CD4-positive, alpha-beta T cell treated with Interferon alpha-2 for 1 hour (primary cell): ENCODE measurements at regions not wholly inside any gene's neighbourhood (a gene's known extent, or its start where the extent isn't known, plus 50 kb on each side); places are given as distances from the start of the nearest gene placed in this dataset.
"Not testable (repeated sequence)": the region's sequence is repeated elsewhere in the genome, so short reads cannot be mapped to it uniquely, and the experiment has no call there.

Experiments used
- DNase-seq, 2 donors: peaks; one replicate each; pipeline ENCODE4 v3.0.0-alpha.2; 2020 to 2022

DNA sequence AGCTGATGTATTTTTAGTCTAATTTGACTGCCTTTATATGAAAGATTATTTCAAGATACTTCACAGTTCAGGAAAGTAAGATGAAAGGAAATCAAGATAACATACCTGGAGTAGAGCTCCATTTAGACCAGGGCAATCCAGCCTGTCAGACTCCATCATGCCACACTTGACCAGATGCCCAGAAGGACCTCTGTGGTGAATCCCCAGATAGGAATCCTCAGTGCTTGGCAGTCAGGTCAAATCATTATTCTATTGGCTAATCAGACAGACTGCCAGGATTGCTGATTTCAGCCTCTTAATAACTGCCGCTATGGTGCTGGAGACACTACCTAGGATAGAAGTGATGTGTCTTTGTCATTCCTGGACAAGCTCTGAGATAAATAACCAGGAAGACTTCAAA, 404.2 kb downstream of the STK39 start:
- DNase-seq: no peak

DNA sequence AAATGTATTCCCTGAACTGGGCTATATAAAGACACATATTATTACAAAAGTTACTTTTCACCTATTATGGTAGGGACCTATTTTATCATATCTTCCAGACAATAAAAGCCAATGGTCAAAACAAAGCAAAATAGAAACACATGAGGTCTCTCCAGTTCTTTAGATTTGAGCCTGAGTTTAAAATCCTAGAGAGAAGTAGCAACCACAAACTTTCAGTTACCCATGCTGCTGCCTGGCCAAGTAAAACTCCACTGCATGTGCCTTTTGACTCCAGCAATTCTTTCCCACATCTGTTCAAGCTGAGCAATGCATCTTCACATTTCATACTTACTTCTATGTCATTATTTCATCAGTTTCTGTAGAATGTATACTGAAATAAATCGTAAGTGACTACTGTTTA, 405.3 kb downstream of the STK39 start:
- DNase-seq: no peak

DNA sequence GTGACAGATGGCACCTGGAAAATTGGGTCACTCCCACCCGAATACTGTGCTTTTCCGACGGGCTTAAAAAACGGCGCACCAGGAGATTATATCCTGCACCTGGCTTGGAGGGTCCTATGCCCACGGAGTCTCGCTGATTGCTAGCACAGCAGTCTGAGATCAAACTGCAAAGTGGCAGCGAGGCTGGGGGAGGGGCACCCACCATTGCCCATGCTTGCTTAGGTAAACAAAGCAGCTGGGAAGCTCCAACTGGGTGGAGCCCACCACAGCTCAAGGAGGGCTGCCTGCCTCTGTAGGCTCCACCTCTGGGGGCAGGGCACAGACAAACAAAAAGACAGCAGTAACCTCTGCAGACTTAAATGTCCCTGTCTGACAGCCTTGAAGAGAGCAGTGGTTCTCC, 412.1 kb downstream of the STK39 start:
- not testable (repeated sequence) for DNase-seq

DNA sequence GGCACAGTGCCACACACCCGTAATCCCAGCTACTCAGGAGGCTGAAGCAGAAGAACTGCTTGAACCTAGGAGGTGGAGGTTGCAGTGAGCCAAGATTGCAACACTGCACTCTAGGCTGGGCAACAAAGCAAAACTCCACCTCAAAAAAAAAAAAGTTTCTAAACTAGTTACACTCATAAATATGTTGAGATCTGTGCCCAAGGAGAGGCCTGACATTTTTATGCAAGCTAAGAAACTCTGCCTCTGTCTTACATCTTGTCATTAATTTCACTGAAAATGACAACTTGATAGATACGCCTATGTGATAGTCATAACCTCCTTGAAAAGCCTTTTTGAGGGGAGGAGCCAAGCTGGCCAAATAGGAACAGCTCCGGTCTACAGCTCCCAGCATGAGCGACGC, 412.7 kb downstream of the STK39 start:
- no peak for DNase-seq

DNA sequence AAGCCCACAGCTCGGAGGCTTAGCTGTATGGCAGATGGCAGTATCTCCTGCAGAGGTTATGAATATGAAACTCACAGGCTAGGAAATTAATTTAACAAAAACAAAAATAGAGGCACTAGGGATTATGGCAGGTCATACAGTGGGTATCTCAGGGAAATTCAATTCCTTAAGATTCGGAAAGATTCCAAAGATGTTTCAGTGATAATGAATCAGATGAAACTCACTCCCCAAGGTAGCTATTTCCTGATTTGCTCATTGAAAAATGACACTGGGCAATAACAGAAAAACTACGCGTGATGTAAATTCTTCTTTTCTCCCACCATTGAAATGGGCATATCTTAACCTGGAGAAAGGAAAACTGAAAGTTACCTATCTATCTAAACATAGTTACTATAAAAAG, 414.1 kb downstream of the STK39 start:
- no peak for DNase-seq

DNA sequence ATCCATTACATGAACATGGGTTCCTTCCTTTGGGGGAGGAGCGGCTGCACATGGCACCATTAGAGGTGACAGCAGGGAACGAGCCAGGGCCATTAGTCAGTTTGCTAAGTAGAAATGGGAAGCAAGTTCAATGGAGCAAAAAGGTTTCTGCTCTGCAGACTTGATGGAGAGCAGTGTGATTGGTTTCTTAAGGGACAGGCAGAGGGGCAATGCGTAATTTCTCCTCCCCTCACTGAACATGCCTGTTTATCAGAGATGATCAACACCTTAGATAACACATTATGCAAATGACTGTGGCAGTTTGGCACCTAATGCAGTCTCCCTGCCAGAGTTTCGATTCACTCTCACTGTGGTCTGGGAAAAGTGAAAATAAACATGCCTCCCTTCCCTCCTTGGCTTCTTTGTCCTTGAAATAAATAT, 414.5 kb downstream of the STK39 start:
- DNase-seq: no peak

DNA sequence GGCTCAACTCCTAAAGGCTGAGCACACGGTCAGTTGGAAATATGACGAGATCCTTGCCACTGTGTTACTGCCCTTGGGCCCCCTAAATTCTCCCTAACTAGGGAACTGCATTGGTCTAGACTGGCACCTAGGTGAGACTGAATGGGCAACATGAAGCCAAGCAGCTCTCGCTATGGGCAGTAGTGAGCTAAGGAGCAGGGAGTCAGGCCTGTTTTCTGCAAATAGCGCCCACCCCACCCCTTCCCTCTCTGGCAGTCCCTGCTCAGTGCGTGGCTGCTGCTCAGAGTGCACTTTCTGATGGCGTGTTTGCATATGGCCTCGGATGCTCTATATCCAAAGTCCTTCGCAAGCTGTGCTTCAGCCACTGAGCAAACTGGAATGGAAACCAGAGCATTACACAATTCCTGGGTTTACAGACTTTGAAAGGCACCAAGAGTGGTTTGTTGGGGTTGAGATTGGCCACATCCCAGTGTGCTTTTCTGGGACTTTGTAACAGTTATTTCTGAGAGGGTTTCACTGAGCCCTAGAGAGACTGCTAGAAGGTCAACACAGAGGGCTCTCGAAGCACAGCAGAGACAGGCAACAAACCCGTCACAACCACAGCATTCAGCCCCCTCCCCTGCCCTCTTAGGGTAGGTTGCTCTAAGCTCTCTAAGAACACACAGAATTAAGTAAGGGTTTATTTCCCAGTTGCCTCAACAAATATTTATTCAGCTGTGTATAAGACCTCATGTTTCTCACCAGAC, 419.9 kb downstream of the STK39 start:
- no peak for DNase-seq

DNA sequence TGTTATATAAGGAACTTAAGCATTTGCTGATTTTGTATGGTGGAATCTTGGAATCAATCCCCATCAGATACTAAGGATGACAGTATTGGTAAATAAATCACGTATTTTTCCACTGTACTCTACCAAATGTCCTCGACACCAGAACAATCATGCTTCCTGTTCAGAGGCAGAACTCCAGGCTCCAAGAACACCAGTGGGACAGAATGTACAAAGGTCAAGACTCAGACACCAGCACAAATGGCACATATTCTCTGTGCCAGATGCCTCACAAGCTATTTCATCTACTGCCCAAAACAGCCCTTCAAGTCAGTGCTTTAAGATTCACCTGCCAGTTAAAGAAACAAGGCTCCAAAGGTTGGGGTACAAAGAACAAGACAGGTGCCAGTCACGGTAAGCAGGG, 420.5 kb downstream of the STK39 start:
- DNase-seq: no peak

DNA sequence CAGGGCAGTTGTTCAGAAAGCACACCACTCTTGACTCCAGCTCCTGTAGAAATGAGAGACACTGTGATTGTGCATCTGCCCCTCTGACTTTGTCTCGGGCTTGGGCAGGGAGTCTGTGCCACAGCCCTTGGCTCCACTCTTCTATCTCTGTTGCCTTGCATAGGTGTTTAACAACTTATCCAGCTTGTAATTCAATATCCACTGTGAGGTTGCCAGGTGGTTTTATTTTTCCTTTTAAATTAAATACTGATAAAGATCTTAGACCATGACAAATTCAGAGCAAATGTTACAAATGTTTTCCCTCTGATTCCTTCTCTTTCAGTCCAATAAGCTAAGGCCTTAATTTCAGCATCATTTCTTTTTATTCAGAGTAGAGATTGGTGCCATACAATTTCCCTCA, 421.7 kb downstream of the STK39 start:
- no peak for DNase-seq

DNA sequence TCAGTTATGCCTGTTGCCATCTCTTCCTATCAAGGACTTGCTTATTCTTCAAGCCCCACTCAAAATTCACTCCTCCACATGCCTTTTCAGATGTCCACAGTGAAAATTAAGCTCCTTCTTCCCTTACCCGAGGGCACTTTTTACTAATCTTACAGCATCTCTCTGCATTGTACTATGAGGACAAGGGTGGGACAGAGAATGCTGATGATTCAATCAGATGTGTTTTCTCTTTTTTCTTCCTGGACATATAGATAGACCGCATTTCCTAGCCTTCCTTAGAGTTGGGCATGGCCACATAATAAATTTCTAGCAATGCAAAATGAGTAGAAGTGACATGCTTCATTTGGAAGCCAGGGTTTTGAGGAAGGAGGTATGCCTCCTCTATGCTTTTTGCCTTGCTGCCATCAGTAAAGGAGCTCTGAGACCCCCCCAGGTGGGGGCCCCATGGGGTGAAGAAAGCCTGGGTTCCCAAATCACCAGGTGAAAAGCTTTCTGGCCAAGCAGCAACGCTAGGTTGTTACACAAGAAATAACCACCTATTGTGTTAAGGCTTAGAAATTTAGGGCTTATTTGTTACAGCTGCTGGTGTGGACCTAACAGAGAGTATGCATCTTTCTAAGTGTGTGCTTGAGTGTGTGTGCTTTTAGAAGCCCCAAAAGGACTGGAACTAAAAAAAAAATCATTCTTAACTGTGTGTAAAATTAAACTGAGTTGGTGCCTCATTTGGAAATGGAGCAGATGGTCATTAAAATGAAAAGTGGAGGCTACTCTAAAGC, 424.5 kb downstream of the STK39 start:
- no peak for DNase-seq

DNA sequence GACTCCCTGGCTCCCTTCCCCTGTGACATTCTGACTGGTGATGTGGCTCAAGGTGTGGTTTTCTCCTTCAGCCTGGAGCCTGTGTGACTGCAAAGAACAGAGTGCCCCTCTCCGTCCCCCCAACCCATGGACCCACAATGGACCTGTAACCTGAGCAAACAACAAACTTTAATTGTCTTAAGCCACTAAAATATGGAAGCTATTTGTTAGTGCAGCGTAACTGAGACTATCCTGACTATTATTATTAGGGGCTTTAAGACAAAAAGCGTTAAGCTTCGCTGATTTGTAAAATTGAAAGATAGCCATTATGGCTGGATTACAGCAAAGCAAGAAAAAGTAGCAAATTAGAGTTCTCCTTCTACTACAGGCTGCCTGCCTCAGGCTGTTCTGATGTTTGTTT, 426.9 kb downstream of the STK39 start:
- no peak for DNase-seq

DNA sequence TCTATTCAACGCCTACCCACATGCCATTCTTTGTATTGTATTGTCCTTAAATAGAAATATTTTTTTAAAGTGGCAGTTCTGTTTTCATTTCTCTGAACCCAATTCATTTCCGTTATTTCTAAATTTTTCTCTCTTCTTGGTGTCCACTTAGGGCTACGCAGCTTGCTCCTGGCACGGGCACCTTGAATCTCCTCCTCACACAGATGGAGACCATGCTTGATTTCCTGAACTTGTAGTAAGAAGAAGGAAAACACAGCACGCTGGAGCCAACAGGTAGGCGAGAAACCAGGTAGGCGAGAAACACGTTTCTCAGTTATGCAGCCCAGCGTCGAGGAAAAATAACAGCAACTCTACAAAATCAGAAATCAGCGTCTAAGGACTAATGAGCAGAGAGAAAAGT, 428.9 kb downstream of the STK39 start:
- no peak for DNase-seq

DNA sequence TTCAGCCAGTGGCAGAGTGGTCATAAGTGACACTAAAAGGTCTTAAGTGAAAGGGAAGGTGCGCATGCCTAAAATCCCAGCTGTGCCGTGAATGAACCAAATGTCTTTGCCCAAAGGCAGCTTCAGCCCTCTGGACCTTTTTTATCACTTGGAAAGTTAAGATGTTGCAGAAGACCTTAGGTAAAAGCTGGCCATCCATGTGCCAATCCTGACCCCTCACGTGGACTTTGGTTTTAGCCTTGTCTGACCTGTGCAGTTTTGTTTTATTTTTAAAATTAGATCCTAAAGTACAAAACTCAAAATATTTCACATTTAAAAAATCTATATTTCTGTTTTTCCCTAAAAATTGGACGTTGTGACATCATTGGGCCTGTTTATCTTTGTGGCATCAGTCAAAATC, 429.5 kb downstream of the STK39 start:
- no peak for DNase-seq

DNA sequence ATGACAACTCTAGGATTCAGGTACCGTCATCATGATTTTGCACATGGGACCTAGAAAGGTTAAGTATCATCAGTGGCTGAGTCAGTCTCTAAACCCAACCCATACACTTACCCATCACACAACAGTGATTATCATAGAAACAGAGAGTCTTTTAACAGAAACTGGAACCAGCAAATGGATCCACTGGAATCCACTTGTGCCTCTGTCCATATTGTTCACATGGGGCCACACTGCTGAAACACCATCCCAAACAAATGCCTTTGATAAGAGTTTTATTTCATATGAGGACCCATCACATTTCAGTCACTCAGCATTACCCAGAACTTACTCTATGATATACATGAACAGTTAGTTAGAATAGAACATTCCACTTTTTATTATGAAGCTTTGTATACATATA, 430.0 kb downstream of the STK39 start:
- DNase-seq: no peak

DNA sequence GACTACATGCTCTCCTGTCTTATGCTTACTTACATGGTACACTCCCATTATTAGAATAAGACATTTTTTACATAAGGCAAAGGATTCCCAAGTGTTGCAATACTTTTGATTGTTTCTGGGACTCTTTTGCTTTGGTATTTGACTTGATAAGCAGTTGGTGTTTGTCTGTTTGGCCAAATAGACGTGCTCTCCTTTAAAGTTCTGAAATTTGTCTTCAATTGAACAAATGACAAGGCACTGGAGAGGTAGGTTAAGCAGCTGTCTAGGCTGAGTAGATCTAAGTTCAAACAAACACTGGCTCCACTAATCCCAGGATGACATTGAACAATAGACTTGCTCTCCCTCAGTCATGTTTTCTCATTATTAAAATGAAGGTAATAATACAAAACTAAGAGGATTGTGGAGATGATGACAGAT, 430.5 kb downstream of the STK39 start:
- DNase-seq: no peak

DNA sequence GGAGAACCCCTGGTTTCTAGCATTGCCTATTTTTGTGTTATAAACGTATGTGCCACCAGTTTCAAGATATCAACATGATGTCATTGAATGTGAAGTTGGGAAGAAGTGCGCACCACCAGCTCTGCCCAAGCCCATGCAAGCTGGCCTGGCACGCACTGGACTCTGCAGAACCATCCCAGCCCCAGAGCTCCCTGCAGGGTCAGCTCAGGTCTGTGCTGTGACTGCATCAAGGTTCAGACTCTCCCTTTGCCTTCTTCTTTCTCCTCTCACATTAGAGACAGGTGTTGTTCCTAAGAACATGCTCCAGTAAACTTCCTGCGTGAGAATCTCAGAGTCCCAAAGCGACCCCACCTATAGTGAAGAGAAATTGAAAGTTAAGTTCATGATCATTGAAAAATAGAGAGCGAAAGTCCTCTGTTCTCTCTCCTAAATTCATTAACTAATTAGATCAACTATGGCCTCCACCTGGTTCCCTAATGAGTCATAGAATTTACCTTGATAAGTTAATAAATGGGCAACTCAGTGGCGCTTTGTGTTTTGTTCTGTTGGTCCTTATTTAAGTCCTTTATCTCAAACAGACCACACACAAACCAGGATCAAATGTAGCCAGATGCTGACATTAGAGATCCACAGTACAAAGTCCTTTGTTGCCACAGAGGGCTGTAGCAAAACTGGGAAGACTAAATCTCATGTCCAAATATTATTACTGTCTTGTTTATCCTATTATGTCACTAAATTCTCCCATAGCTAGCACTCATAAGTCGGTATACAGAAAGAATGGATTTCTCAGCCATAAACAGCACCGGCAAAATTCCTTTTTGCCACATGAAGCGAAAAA, 432.3 kb downstream of the STK39 start:
- DNase-seq: no peak

DNA sequence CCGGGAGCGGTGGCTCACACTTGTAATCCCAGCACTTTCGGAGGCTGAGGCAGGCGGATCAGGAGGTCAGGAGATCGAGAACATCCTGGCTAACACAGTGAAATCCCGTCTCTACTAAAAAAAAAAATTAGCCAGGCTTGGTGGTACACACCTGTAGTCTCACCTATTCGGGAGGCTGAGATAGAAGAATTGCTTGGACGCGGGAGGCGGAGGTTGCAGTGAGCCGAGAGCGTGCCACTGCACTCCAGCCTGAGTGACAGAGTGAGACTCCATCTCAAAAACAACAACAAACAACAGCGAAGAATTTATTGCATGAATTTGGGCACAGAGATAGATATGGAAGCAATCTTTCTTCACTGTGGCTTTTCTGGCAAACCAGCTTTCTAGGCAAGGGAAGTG, 432.9 kb downstream of the STK39 start:
- not testable (repeated sequence) for DNase-seq

DNA sequence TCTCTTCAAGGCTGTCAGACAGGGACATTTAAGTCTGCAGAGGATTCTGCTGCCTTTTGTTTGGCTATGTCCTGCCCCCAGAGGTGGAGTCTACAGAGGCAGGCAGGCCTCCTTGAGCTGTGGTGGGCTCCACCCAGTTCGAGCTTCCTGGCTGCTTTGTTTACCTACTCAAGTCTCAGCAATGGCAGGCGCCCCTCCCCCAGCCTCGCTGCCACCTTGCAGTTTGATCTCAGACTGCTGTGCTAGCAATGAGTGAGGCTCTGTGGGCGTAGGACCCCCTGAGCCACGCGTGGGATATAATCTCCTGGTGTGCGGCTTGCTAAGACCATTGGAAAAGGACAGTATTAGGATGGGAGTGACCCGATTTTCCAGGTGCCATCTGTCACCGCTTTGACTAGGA, 437.6 kb downstream of the STK39 start:
- DNase-seq: not testable (repeated sequence)

DNA sequence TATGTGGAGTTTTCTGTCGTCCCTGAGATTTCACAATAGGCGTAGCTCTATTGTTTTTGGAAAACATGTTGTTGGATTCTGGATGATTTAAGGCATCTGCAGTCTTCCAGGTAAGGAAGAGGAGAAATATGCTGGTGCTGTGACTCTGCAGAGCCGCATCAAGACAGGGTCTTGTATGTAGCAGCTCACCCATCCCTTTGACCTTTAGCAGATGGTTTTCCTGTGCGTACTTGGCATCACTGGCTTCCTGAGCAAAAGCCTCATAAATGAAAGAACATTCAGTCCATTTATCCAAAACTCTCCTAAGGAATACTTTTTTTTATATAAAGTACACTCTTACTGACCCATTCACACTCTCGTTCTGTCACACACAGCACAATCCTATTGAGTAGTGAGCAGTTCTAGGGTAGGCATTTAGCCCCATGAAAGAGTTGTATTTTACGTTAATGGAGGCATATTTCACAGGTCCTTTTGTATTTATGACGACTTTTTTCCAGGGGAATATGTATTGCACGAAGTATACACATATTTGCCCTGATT, 443.9 kb downstream of the STK39 start:
- DNase-seq: no peak

DNA sequence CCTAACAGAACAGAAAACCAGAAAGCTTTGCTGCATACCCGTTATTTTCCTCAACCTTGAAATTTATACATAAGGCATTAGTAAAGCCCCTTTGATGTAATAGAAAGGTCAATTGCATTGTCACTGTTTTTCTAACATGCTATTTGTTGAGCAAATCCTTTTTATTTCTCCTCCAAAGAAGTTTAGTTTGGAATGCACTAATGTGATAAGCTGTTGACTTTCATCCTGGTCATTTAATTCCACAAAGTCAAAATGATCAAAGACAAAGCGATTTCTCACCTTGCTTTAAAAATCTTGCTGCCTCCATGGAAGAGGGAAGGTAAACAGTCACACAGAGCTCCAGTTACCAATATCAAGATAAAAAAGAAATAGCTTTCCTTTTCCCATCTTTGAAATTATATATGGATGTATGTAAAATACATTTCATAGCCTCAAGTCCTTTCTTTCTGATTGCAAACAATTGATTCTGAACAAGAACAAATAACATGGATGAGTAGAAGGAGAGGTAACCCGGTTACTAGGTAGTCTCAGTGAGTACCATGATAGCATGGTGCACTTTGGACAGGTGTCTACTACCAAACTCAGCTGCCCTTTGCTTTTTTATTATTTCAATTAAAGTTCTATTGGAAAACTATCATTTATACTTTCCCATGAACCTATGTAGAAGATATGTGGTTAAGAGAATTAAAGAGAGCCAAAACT, 452.7 kb downstream of the STK39 start:
- DNase-seq: no peak

DNA sequence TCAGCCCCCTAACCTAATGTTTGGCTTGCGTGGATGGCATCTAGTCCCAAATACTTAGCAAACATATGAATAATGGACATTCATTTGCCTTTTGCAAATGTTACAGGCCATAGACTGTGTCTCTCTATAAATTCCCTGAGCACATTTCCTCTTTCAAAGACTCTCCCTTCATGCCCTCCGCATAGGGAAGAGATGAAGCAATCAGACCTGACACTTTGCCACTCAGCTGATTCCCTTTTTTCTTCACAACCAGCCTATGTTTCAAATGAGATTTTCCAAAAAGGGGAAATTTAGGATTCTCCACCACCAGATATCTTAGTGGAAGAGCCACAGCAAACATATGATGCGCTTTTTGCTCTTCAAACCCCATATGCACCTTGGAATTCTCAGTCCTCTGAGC, 453.7 kb downstream of the STK39 start:
- no peak for DNase-seq

DNA sequence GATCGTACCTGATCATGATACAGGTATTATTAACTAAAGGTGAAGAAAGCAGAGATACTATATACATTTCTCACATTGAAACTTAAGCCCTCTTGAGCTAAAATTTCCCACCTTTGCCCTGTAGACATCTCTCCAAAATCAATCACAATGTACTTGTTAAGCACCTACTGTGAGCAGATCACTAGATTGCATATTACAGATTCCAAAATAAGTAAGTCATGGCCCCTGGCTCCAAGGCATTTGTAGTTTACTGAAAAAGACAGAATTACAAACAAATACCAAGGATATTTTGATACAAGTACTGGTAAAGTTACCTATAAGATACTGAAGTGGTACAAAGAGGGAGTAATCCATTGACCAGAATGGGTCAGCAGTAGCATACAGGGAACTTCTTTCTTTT, 455.3 kb downstream of the STK39 start:
- no peak for DNase-seq
